GM21737 (cell line): ENCODE measurements at regions not wholly inside any gene's neighbourhood (a gene's known extent, or its start where the extent isn't known, plus 50 kb on each side); places are given as distances from the start of the nearest gene placed in this dataset.

Source experiments
- ATAC-seq: cut with Tn5 transposase; IDR thresholded peaks from one replicate; pipeline ENCODE4 v1.9.1; 2021; ENCODE audit warnings: mild to moderate bottlenecking, moderate library complexity; ENCODE audit not compliant: unreplicated experiment

GRCh38 chr21:14870853-14871149, 194.0 kb downstream of the NRIP1 start:
- no peak for ATAC-seq

- no peak for ATAC-seq
Measured at GRCh38 chr21:14869984-14870852, 194.6 kb downstream of the NRIP1 start.

- ATAC-seq: no peak
Measured at GRCh38 chr21:14866859-14867765, 197.7 kb downstream of the NRIP1 start.

GRCh38 chr21:14864211-14865021, 200.4 kb downstream of the NRIP1 start:
- peak; percentile 65 for ATAC-seq

- ATAC-seq: no peak
Measured at GRCh38 chr21:14863745-14864210, 201.0 kb downstream of the NRIP1 start.

GRCh38 chr21:14862794-14863720, 201.7 kb downstream of the NRIP1 start:
- no peak for ATAC-seq

GRCh38 chr21:14858311-14858710, 206.5 kb downstream of the NRIP1 start:
- no peak for ATAC-seq

- no peak for ATAC-seq
Measured at GRCh38 chr21:14857529-14857928, 207.3 kb downstream of the NRIP1 start.

- no peak for ATAC-seq
Measured at GRCh38 chr21:14850394-14850793, 214.4 kb downstream of the NRIP1 start.

GRCh38 chr21:14846621-14847020, 218.2 kb downstream of the NRIP1 start:
- no peak for ATAC-seq

- no peak for ATAC-seq
Measured at GRCh38 chr21:14844001-14844400, 220.8 kb downstream of the NRIP1 start.

GRCh38 chr21:14842601-14843000, 222.2 kb downstream of the NRIP1 start:
- no peak for ATAC-seq

GRCh38 chr21:14841511-14842472, 223.0 kb downstream of the NRIP1 start:
- no peak for ATAC-seq

- ATAC-seq: no peak
Measured at GRCh38 chr21:14838400-14838799, 226.4 kb downstream of the NRIP1 start.

GRCh38 chr21:14836950-14837349, 227.8 kb downstream of the NRIP1 start:
- no peak for ATAC-seq

- no peak for ATAC-seq
Measured at GRCh38 chr21:14833666-14834351, 231.0 kb downstream of the NRIP1 start.

GRCh38 chr21:14833241-14833640, 231.6 kb downstream of the NRIP1 start:
- ATAC-seq: no peak

GRCh38 chr21:14830307-14830706, 234.5 kb downstream of the NRIP1 start:
- ATAC-seq: no peak
